ENCODE measurements at regions not wholly inside any gene's neighbourhood (a gene's known extent, or its start where the extent isn't known, plus 50 kb on each side); places are given as distances from the start of the nearest gene placed in this dataset.

DNA sequence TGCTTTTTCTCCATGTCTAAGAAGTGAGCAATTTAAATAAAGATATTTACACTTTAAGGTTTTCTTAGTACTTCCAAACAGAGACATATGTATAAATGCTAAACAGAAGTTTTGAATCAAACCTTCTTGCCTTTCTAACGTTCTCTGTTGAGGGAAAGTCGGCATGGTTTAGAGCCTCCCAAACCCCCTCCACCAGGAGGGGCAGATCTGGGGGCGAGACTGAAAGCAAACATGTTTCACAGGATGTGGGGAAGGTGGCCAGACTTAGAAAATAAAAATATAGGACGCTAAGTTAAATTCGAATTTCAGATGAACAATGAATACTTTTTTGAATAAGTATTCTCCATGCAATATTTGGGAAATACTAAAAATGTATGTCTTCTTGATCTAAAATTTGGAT, 208.3 kb upstream of the SHH start:
- no peak for TF ChIP-seq CTCF (IDR thresholded peaks at IDR 0.05; ENCODE audit: unreplicated experiment)
- H3K27me3 Mint-ChIP-seq (ENCODE audit: unreplicated experiment) = no peaks in the 10 kb centered on the region
- H3K9me3 Mint-ChIP-seq (ENCODE audit: low read depth, unreplicated experiment) = no peaks in the 10 kb centered on the region
- H3K36me3 Mint-ChIP-seq (ENCODE audit: insufficient read depth, unreplicated experiment) = no peaks in the 10 kb centered on the region
- H3K4me3 Mint-ChIP-seq (ENCODE audit: low read depth, unreplicated experiment) = no peak overlapping the region
- intact Hi-C loops (cut with micrococcal nuclease; ENCODE audit: unreplicated experiment) = no loop called here
- no peak overlapping the region for H3K27ac Mint-ChIP-seq (ENCODE audit: unreplicated experiment)
- BruUV-seq (replicated peaks) = no TSS peak
- no peaks in the 10 kb centered on the region for H3K4me1 Mint-ChIP-seq (ENCODE audit: low read depth, unreplicated experiment)
- CTCF ChIA-PET = no interaction called here
- DNase-seq = no peak

GRCh38 chr7:156019776-156020565, 207.7 kb upstream of the SHH start:
- H3K36me3 Mint-ChIP-seq (ENCODE audit: insufficient read depth, unreplicated experiment) = no peaks in the 10 kb centered on the region
- no peaks in the 10 kb centered on the region for H3K27me3 Mint-ChIP-seq (ENCODE audit: unreplicated experiment)
- no TSS peak for BruUV-seq (replicated peaks)
- no peak overlapping the region for H3K27ac Mint-ChIP-seq (ENCODE audit: unreplicated experiment)
- intact Hi-C loops (cut with micrococcal nuclease; ENCODE audit: unreplicated experiment) = no loop called here
- CTCF ChIA-PET = no interaction called here
- no peaks in the 10 kb centered on the region for H3K9me3 Mint-ChIP-seq (ENCODE audit: low read depth, unreplicated experiment)
- DNase-seq = no peak
- no peaks in the 10 kb centered on the region for H3K4me1 Mint-ChIP-seq (ENCODE audit: low read depth, unreplicated experiment)
- no peak for TF ChIP-seq CTCF (IDR thresholded peaks at IDR 0.05; ENCODE audit: unreplicated experiment)
- no peak overlapping the region for H3K4me3 Mint-ChIP-seq (ENCODE audit: low read depth, unreplicated experiment)

DNA sequence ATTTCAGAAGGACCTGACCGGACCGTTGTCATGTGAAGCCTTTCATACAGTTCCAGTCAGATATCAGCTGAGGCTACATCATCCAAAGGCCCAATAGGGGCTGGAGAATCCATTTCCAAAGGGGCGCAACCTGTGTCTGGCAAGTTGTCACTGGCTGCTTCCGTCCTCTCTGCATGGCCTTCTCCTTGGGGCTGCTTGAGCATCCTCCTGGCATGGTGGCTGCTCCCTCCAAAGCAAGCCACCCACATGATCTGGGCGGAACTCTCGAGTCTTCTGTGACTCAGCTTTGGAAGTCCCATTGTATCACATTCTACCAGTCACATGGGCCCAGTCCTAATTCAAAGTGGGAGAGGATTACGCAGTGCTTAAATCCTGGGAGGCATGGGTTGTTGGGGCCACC, 207.0 kb upstream of the SHH start:
- no TSS peak for BruUV-seq (replicated peaks)
- no peak overlapping the region for H3K27ac Mint-ChIP-seq (ENCODE audit: unreplicated experiment)
- CTCF ChIA-PET = no interaction called here
- H3K27me3 Mint-ChIP-seq (ENCODE audit: unreplicated experiment) = no peaks in the 10 kb centered on the region
- H3K4me1 Mint-ChIP-seq (ENCODE audit: low read depth, unreplicated experiment) = no peaks in the 10 kb centered on the region
- H3K36me3 Mint-ChIP-seq (ENCODE audit: insufficient read depth, unreplicated experiment) = no peaks in the 10 kb centered on the region
- no peak overlapping the region for H3K4me3 Mint-ChIP-seq (ENCODE audit: low read depth, unreplicated experiment)
- TF ChIP-seq CTCF (IDR thresholded peaks at IDR 0.05; ENCODE audit: unreplicated experiment) = no peak
- intact Hi-C loops (cut with micrococcal nuclease; ENCODE audit: unreplicated experiment) = no loop called here
- peaks cover under 1% of the 10 kb centered on the region for H3K9me3 Mint-ChIP-seq (ENCODE audit: low read depth, unreplicated experiment)
- no peak for DNase-seq

GRCh38 chr7:156017916-156018700, 205.8 kb upstream of the SHH start:
- Mint-ChIP-seq H3K4me1 (ENCODE audit: low read depth, unreplicated experiment) (no peaks in the 10 kb centered on the region), H3K27ac (ENCODE audit: unreplicated experiment) (no peak overlapping the region), H3K27me3 (ENCODE audit: unreplicated experiment) (no peaks in the 10 kb centered on the region), H3K4me3 (ENCODE audit: low read depth, unreplicated experiment) (no peak overlapping the region), H3K9me3 (ENCODE audit: low read depth, unreplicated experiment) (peaks cover 8% of the 10 kb centered on the region), H3K36me3 (ENCODE audit: insufficient read depth, unreplicated experiment) (no peaks in the 10 kb centered on the region)
- intact Hi-C loops (cut with micrococcal nuclease; ENCODE audit: unreplicated experiment) = no loop called here
- no TSS peak for BruUV-seq (replicated peaks)
- no peak for TF ChIP-seq CTCF (IDR thresholded peaks at IDR 0.05; ENCODE audit: unreplicated experiment)
- no peak for DNase-seq
- CTCF ChIA-PET = no interaction called here
